HG03565 (cell line): ENCODE measurements at regions not wholly inside any gene's neighbourhood (a gene's known extent, or its start where the extent isn't known, plus 50 kb on each side); places are given as distances from the start of the nearest gene placed in this dataset.

Source experiments
- ATAC-seq: cut with Tn5 transposase; IDR thresholded peaks from one replicate; pipeline ENCODE4 v1.9.1; 2021; ENCODE audit warnings: mild to moderate bottlenecking, moderate library complexity; ENCODE audit not compliant: unreplicated experiment

GRCh38 chr6:87995461-87995860, 52.2 kb upstream of the SPACA1 start:
- no peak for ATAC-seq

- no peak for ATAC-seq
These were observed 54.3 kb upstream of the SPACA1 start for GRCh38 chr6:87993356-87993755.

- no peak for ATAC-seq
These were observed 56.8 kb upstream of the SPACA1 start for GRCh38 chr6:87990871-87991270.

GRCh38 chr6:87982134-87982533, 65.5 kb upstream of the SPACA1 start:
- ATAC-seq, result no peak

GRCh38 chr6:87979737-87980136, 67.9 kb upstream of the SPACA1 start:
- no peak for ATAC-seq

- no peak for ATAC-seq
These were observed 71.0 kb upstream of the SPACA1 start for GRCh38 chr6:87976616-87977015.

- no peak for ATAC-seq
These were observed 72.1 kb upstream of the SPACA1 start for GRCh38 chr6:87975561-87975960.

- no peak for ATAC-seq
These were observed 75.4 kb upstream of the SPACA1 start for GRCh38 chr6:87972279-87972678.

GRCh38 chr6:87971605-87972262, 75.9 kb upstream of the SPACA1 start:
- no peak for ATAC-seq

- ATAC-seq, result no peak
These were observed 79.0 kb upstream of the SPACA1 start for GRCh38 chr6:87968435-87969278.

- no peak for ATAC-seq
These were observed 81.8 kb upstream of the SPACA1 start for GRCh38 chr6:87965806-87966205.

- no peak for ATAC-seq
These were observed 88.6 kb upstream of the SPACA1 start for GRCh38 chr6:87959083-87959482.

- no peak for ATAC-seq
These were observed 95.9 kb upstream of the SPACA1 start for GRCh38 chr6:87951751-87952150.

- no peak for ATAC-seq
These were observed 97.0 kb upstream of the SPACA1 start for GRCh38 chr6:87950614-87951013.

GRCh38 chr6:87949194-87949593, 98.4 kb upstream of the SPACA1 start:
- ATAC-seq, result no peak

- ATAC-seq, result no peak
These were observed 101.0 kb upstream of the SPACA1 start for GRCh38 chr6:87946669-87947068.

- no peak for ATAC-seq
These were observed 101.7 kb upstream of the SPACA1 start for GRCh38 chr6:87945966-87946365.

- ATAC-seq, result no peak
These were observed 102.5 kb upstream of the SPACA1 start for GRCh38 chr6:87945181-87945580.

- no peak for ATAC-seq
These were observed 103.1 kb upstream of the SPACA1 start for GRCh38 chr6:87944541-87944954.

- ATAC-seq, result no peak
These were observed 104.5 kb upstream of the SPACA1 start for GRCh38 chr6:87943191-87943590.

GRCh38 chr6:87941556-87942358, 105.9 kb upstream of the SPACA1 start:
- no peak for ATAC-seq

- ATAC-seq, result no peak
These were observed 107.9 kb upstream of the SPACA1 start for GRCh38 chr6:87939776-87940175.
